Gastrocnemius medialis (tissue), 4 donors: ENCODE measurements at regions not wholly inside any gene's neighbourhood (a gene's known extent, or its start where the extent isn't known, plus 50 kb on each side); places are given as distances from the start of the nearest gene placed in this dataset.
"Not testable (repeated sequence)": the region's sequence is repeated elsewhere in the genome, so short reads cannot be mapped to it uniquely, and the experiment has no call there.

Experiments
- CTCF ChIP-seq, 5 experiments: fragments of 450-650 bp in 3 of 5; fragments of 200-600 bp in 2 of 5; sonication (generic) in 2 of 5; IDR thresholded peaks in 4 of 5; conservative IDR thresholded peaks in 1 of 5; 1 replicate in 4 of 5; 2 replicates in 1 of 5; pipeline ENCODE4 v1.5.1; 2016 to 2019; ENCODE audit warnings: antibody characterized with exemption in 5 of 5, mild to moderate bottlenecking in 3 of 5, moderate library complexity in 3 of 5
- POLR2A ChIP-seq, 2 donors: fragments of 450-650 bp; IDR thresholded peaks; one replicate each; pipeline ENCODE4 v1.6.1; 2017; ENCODE audit warnings: antibody characterized with exemption in 2 of 2, mild to moderate bottlenecking in 2 of 2, moderate library complexity in 2 of 2

- TF ChIP-seq CTCF (IDR thresholded peaks at IDR 0.05 in 4 of 5, conservative IDR thresholded peaks at IDR 0.05 in 1 of 5); POLR2A (IDR thresholded peaks at IDR 0.05): not testable (repeated sequence)
Measured at GRCh38 chr13:21261487-21262216, 85.2 kb downstream of the MRPL57 start.
